Keratinocyte (primary cell): ENCODE measurements at regions not wholly inside any gene's neighbourhood (a gene's known extent, or its start where the extent isn't known, plus 50 kb on each side); places are given as distances from the start of the nearest gene placed in this dataset.

Experiments used
- DNase-seq: peaks from one replicate; pipeline ENCODE4 v3.0.0-alpha.2; 2011; ENCODE audit warnings: low read depth, missing footprints, low spot score
- FAIRE-seq: peaks from 2 replicates; lab custom pipeline; 2011; peaks lifted over from hg19 to GRCh38; lab: Jason Lieb, UNC
- H2AFZ ChIP-seq: 2 replicates; pipeline ENCODE4 v1.6.0; 2012; ENCODE audit warnings: low read length, control low read depth, inconsistent platforms; ENCODE audit not compliant: control insufficient read depth
- H3K27ac ChIP-seq: 2 replicates; pipeline ENCODE4 v1.5.1; 2011; ENCODE audit warnings: low read length; ENCODE audit not compliant: control insufficient read depth, insufficient read depth
- H3K27me3 ChIP-seq: 3 replicates; pipeline ENCODE4 v1.6.0; 2011; ENCODE audit warnings: low read length; ENCODE audit not compliant: control insufficient read depth, insufficient read depth; ENCODE audit errors: extremely low read depth
- H3K36me3 ChIP-seq, 2 experiments: 2 replicates in 1 of 2; 3 replicates in 1 of 2; pipeline ENCODE4 v1.5.1; 2011; ENCODE audit warnings: low read length in 2 of 2, mild to moderate bottlenecking in 1 of 2; ENCODE audit not compliant: control insufficient read depth in 2 of 2, insufficient read depth in 2 of 2; ENCODE audit errors: extremely low read depth in 1 of 2
- H3K4me1 ChIP-seq: 3 replicates; pipeline ENCODE4 v1.5.1; 2011; ENCODE audit warnings: low read length; ENCODE audit not compliant: control insufficient read depth, insufficient read depth; ENCODE audit errors: extremely low read depth
- H3K4me2 ChIP-seq: 3 replicates; pipeline ENCODE4 v1.6.0; 2011; ENCODE audit warnings: low read depth, low read length; ENCODE audit not compliant: control insufficient read depth, insufficient read depth; ENCODE audit errors: extremely low read depth
- H3K4me3 ChIP-seq, 3 experiments: fragments of 200-600 bp in 1 of 3; sonication (generic) in 1 of 3; 2 replicates in 2 of 3; 3 replicates in 1 of 3; pipeline ENCODE4 v1.5.1; 2011 to 2016; ENCODE audit warnings: low read length in 3 of 3, mild to moderate bottlenecking in 3 of 3, control low read depth in 2 of 3, inconsistent platforms in 1 of 3, low read depth in 1 of 3, mixed read lengths in 1 of 3, mixed run types in 1 of 3, moderate library complexity in 1 of 3; ENCODE audit not compliant: control insufficient read depth in 2 of 3, insufficient read depth in 2 of 3; ENCODE audit errors: extremely low read depth in 1 of 3
- H3K79me2 ChIP-seq: 2 replicates; pipeline ENCODE4 v1.6.0; 2012; ENCODE audit warnings: low read length; ENCODE audit not compliant: control insufficient read depth, insufficient read depth
- H3K9ac ChIP-seq: 3 replicates; pipeline ENCODE4 v1.6.0; 2011; ENCODE audit warnings: low read length; ENCODE audit not compliant: control insufficient read depth, insufficient read depth; ENCODE audit errors: extremely low read depth
- H3K9me1 ChIP-seq: 3 replicates; pipeline ENCODE4 v1.6.0; 2011; ENCODE audit warnings: low read length; ENCODE audit not compliant: control insufficient read depth, insufficient read depth; ENCODE audit errors: extremely low read depth
- H3K9me3 ChIP-seq: 2 replicates; pipeline ENCODE4 v1.5.1; 2012; ENCODE audit warnings: low read depth, low read length; ENCODE audit not compliant: control insufficient read depth
- H4K20me1 ChIP-seq: 3 replicates; pipeline ENCODE4 v1.6.0; 2011; ENCODE audit warnings: low read length; ENCODE audit not compliant: control insufficient read depth, insufficient read depth; ENCODE audit errors: extremely low read depth
- EZH2 ChIP-seq: IDR thresholded peaks from one replicate; pipeline ENCODE4 v1.6.1; 2012; ENCODE audit warnings: inconsistent platforms, mild to moderate bottlenecking, low read length, moderate library complexity
- dilution Hi-C: fragments of 300-500 bp; cut with MboI; formaldehyde crosslinking; loops from one replicate; pipeline ENCODE4 v1.7.0; 2020; ENCODE audit warnings: low sequenced_read_pairs; ENCODE audit not compliant: extremely low pct_ligation_motif_present
- TF ChIP-seq, protein P1 (sequence below), 3 experiments: IDR thresholded peaks in 1 of 3; conservative IDR thresholded peaks in 1 of 3; optimal IDR thresholded peaks in 1 of 3; 2 replicates in 2 of 3; 3 replicates in 1 of 3; pipeline versions ENCODE3 to v1.5.1; 2011; ENCODE audit warnings: low read length in 3 of 3, mild to moderate bottlenecking in 3 of 3, moderate library complexity in 2 of 3, control low read depth in 1 of 3, inconsistent platforms in 1 of 3; ENCODE audit not compliant: insufficient read depth in 2 of 3; ENCODE audit errors: extremely low read depth in 1 of 3

DNA sequence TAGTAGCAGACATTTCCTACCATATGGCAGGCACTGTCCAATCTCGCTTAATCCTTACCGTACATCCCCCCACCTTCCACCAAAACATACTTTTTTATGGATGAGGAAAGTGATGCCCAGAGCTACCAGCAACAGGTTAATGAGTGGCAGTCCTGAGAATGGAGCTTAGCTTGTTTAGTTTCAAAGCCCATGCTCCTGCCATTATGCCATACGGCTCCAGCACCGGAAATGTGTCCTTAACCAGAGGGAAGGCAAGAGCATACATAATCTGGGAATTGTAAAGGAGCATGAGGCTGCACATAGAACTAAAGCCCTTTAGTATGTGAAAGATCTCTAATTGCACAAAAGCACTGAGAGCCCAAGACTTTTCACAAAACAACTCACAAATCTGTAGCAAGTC lies 155.9 kb upstream of the PHYHIPL start:
- no peaks in the 10 kb centered on the region for H3K9me1 ChIP-seq
- no peak for DNase-seq
- H3K4me1 ChIP-seq: no peaks in the 10 kb centered on the region
- no peak overlapping the region for H3K27ac ChIP-seq
- no peaks in the 10 kb centered on the region for H4K20me1 ChIP-seq
- H3K9me3 ChIP-seq: no peaks in the 10 kb centered on the region
- H2AFZ ChIP-seq: no peak overlapping the region
- H3K36me3 ChIP-seq: no peaks in the 10 kb centered on the region
- no peak overlapping the region for H3K4me3 ChIP-seq
- no peak overlapping the region for H3K4me2 ChIP-seq
- FAIRE-seq: no peak
- no peaks in the 10 kb centered on the region for H3K79me2 ChIP-seq
- TF ChIP-seq, protein P1, sequence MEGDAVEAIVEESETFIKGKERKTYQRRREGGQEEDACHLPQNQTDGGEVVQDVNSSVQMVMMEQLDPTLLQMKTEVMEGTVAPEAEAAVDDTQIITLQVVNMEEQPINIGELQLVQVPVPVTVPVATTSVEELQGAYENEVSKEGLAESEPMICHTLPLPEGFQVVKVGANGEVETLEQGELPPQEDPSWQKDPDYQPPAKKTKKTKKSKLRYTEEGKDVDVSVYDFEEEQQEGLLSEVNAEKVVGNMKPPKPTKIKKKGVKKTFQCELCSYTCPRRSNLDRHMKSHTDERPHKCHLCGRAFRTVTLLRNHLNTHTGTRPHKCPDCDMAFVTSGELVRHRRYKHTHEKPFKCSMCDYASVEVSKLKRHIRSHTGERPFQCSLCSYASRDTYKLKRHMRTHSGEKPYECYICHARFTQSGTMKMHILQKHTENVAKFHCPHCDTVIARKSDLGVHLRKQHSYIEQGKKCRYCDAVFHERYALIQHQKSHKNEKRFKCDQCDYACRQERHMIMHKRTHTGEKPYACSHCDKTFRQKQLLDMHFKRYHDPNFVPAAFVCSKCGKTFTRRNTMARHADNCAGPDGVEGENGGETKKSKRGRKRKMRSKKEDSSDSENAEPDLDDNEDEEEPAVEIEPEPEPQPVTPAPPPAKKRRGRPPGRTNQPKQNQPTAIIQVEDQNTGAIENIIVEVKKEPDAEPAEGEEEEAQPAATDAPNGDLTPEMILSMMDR (optimal IDR thresholded peaks at IDR 0.05 in 1 of 3, IDR thresholded peaks at IDR 0.05 in 1 of 3, conservative IDR thresholded peaks at IDR 0.05 in 1 of 3; ENCODE audit: extremely low read depth in 1 of 3, insufficient read depth in 2 of 3, low read length in 3 of 3): no peak
- TF ChIP-seq EZH2: no peak
- H3K27me3 ChIP-seq: no peaks in the 10 kb centered on the region
- H3K9ac ChIP-seq: no peak overlapping the region
- dilution Hi-C loops: no loop called here

DNA sequence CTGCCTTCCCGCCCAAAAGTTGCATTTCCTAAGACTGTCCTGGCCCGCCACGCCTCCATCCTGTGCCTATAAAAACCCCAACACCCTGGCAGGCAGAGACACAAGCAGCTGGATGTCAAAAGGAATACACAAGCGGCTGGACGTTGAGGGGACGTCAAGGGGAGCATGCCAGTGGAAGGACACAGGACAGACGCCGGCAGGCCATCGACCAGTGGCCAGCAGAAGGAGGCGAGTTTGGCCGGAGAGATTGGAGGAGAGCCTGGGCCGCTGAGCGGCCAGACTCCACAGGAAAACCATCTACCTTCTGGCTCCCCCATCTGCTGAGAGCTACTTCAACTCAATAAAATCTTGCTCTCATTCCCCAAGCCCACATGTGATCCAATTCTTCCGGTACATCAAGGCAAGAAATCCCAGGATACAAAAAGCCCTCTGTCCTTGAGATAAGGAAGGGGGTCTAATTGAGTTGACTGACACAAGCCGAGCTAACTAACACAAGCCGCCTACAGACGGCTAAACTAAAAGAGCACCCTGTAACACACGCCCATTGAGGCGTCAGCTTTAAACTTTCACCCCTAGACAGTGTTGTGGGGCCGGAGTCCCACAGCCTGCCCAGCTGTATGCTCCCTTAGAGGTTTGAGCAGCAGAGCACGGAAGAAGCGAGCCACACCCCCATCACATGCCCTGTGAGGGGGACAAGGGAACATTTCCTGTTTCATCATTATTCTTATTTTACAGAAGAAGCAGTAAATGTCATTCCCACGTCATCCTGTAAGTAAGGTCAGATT lies 150.3 kb upstream of the PHYHIPL start:
- dilution Hi-C loops: no loop called here
- Histone ChIP-seq H3K4me1 (no peaks in the 10 kb centered on the region), H3K9ac (no peak overlapping the region), H3K27ac (no peak overlapping the region), H4K20me1 (no peaks in the 10 kb centered on the region), H3K79me2 (no peaks in the 10 kb centered on the region), H3K4me2 (no peak overlapping the region), H3K9me3 (no peaks in the 10 kb centered on the region), H2AFZ (no peak overlapping the region), H3K36me3 (no peaks in the 10 kb centered on the region), H3K9me1 (no peaks in the 10 kb centered on the region), H3K4me3 (no peak overlapping the region), H3K27me3 (no peaks in the 10 kb centered on the region)
- TF ChIP-seq, protein P1 (optimal IDR thresholded peaks at IDR 0.05 in 1 of 3, IDR thresholded peaks at IDR 0.05 in 1 of 3, conservative IDR thresholded peaks at IDR 0.05 in 1 of 3; ENCODE audit: extremely low read depth in 1 of 3, insufficient read depth in 2 of 3, low read length in 3 of 3): no peak
- TF ChIP-seq EZH2: no peak
- no peak for DNase-seq
- FAIRE-seq: no peak
